WTC11 (cell line): ENCODE measurements at regions not wholly inside any gene's neighbourhood (a gene's known extent, or its start where the extent isn't known, plus 50 kb on each side); places are given as distances from the start of the nearest gene placed in this dataset.

Experiments used
- CREM ChIP-seq: sonication (generic); formaldehyde crosslinking; IDR thresholded peaks from 2 replicates; pipeline ENCODE4 v1.8.1; 2022; ENCODE audit warnings: mild to moderate bottlenecking, missing genetic modification reagents, moderate library complexity
- ETV6 ChIP-seq: sonication (generic); formaldehyde crosslinking; IDR thresholded peaks from 2 replicates; pipeline ENCODE4 v1.8.1; 2022; ENCODE audit warnings: mild to moderate bottlenecking, missing genetic modification reagents
- GRHL2 ChIP-seq: fragments of 250-450 bp; sonication (Bioruptor Pico); IDR thresholded peaks from 2 replicates; pipeline ENCODE4 v1.8.0; 2022; ENCODE audit warnings: mild to moderate bottlenecking, moderate library complexity; ENCODE audit not compliant: insufficient replicate concordance, severe bottlenecking
- NFATC4 ChIP-seq: fragments of 250-450 bp; sonication (Bioruptor Pico); IDR thresholded peaks from 2 replicates; pipeline ENCODE4 v1.9.0; 2021; ENCODE audit warnings: mild to moderate bottlenecking
- SMAD3 ChIP-seq: sonication (generic); formaldehyde crosslinking; IDR thresholded peaks from 2 replicates; pipeline ENCODE4 v1.8.0; 2022; ENCODE audit warnings: missing genetic modification reagents, mild to moderate bottlenecking, borderline replicate concordance
- TEAD4 ChIP-seq: sonication (generic); formaldehyde crosslinking; IDR thresholded peaks from 2 replicates; pipeline ENCODE4 v1.8.0; 2022; ENCODE audit warnings: mild to moderate bottlenecking, missing genetic modification reagents
- TP53 ChIP-seq: sonication (generic); formaldehyde crosslinking; IDR thresholded peaks from 2 replicates; pipeline ENCODE4 v1.8.1; 2023; ENCODE audit warnings: mild to moderate bottlenecking, missing genetic modification reagents
- ZNF317 ChIP-seq: sonication (generic); formaldehyde crosslinking; IDR thresholded peaks from 2 replicates; pipeline ENCODE4 v1.8.1; 2023; ENCODE audit warnings: low read depth, mild to moderate bottlenecking, moderate library complexity, missing genetic modification reagents, borderline replicate concordance
- TF ChIP-seq, protein P1 (sequence below): fragments of 200-600 bp; IDR thresholded peaks from 2 replicates; pipeline ENCODE4 v1.8.0; 2022; ENCODE audit warnings: antibody characterized with exemption
- TF ChIP-seq, protein P2 (sequence below): sonication (generic); formaldehyde crosslinking; IDR thresholded peaks from 2 replicates; pipeline ENCODE4 v1.8.1; 2022; ENCODE audit warnings: low read depth, missing genetic modification reagents, borderline replicate concordance
- TF ChIP-seq, protein P3 (sequence below): sonication (generic); formaldehyde crosslinking; conservative IDR thresholded peaks from 2 replicates; pipeline ENCODE4 v1.8.1; 2023; ENCODE audit warnings: mild to moderate bottlenecking, low read depth, missing genetic modification reagents, moderate library complexity
- TF ChIP-seq, protein P4 (sequence below): sonication (generic); formaldehyde crosslinking; IDR thresholded peaks from 2 replicates; pipeline ENCODE4 v1.8.1; 2023; ENCODE audit warnings: mild to moderate bottlenecking, moderate library complexity, missing genetic modification reagents

DNA sequence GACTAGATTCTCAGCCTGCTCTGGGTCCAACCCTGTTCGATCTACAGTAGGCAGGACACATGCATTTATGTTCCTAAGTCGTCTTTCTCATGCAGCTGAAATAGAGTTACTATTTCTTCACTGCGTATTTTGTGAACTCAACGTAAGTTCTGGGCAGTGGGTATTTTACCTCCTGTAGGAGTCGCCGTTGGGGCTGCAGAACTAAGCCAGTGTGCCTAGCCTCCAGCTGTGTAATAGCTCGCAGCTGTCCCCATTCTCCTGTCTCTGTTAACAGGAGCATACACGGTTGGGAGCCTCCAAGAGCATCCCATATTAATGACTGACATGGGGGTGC, 58.4 kb upstream of the HRH1 start:
- TF ChIP-seq, protein P1, sequence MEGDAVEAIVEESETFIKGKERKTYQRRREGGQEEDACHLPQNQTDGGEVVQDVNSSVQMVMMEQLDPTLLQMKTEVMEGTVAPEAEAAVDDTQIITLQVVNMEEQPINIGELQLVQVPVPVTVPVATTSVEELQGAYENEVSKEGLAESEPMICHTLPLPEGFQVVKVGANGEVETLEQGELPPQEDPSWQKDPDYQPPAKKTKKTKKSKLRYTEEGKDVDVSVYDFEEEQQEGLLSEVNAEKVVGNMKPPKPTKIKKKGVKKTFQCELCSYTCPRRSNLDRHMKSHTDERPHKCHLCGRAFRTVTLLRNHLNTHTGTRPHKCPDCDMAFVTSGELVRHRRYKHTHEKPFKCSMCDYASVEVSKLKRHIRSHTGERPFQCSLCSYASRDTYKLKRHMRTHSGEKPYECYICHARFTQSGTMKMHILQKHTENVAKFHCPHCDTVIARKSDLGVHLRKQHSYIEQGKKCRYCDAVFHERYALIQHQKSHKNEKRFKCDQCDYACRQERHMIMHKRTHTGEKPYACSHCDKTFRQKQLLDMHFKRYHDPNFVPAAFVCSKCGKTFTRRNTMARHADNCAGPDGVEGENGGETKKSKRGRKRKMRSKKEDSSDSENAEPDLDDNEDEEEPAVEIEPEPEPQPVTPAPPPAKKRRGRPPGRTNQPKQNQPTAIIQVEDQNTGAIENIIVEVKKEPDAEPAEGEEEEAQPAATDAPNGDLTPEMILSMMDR: no peak
- TF ChIP-seq CREM (CRISPR knock-in tag) (no peak), GRHL2 (CRISPR knock-in tag) (no peak), TP53 (no peak), NFATC4 (no peak), TEAD4 (CRISPR knock-in tag) (no peak), ETV6 (CRISPR knock-in tag) (no peak), ZNF317 (CRISPR knock-in tag) (no peak), SMAD3 (no peak)
- TF ChIP-seq, protein P2, sequence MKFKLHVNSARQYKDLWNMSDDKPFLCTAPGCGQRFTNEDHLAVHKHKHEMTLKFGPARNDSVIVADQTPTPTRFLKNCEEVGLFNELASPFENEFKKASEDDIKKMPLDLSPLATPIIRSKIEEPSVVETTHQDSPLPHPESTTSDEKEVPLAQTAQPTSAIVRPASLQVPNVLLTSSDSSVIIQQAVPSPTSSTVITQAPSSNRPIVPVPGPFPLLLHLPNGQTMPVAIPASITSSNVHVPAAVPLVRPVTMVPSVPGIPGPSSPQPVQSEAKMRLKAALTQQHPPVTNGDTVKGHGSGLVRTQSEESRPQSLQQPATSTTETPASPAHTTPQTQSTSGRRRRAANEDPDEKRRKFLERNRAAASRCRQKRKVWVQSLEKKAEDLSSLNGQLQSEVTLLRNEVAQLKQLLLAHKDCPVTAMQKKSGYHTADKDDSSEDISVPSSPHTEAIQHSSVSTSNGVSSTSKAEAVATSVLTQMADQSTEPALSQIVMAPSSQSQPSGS (CRISPR knock-in tag): no peak
- TF ChIP-seq, protein P3, sequence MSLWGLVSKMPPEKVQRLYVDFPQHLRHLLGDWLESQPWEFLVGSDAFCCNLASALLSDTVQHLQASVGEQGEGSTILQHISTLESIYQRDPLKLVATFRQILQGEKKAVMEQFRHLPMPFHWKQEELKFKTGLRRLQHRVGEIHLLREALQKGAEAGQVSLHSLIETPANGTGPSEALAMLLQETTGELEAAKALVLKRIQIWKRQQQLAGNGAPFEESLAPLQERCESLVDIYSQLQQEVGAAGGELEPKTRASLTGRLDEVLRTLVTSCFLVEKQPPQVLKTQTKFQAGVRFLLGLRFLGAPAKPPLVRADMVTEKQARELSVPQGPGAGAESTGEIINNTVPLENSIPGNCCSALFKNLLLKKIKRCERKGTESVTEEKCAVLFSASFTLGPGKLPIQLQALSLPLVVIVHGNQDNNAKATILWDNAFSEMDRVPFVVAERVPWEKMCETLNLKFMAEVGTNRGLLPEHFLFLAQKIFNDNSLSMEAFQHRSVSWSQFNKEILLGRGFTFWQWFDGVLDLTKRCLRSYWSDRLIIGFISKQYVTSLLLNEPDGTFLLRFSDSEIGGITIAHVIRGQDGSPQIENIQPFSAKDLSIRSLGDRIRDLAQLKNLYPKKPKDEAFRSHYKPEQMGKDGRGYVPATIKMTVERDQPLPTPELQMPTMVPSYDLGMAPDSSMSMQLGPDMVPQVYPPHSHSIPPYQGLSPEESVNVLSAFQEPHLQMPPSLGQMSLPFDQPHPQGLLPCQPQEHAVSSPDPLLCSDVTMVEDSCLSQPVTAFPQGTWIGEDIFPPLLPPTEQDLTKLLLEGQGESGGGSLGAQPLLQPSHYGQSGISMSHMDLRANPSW (CRISPR knock-in tag): no peak
- TF ChIP-seq, protein P4, sequence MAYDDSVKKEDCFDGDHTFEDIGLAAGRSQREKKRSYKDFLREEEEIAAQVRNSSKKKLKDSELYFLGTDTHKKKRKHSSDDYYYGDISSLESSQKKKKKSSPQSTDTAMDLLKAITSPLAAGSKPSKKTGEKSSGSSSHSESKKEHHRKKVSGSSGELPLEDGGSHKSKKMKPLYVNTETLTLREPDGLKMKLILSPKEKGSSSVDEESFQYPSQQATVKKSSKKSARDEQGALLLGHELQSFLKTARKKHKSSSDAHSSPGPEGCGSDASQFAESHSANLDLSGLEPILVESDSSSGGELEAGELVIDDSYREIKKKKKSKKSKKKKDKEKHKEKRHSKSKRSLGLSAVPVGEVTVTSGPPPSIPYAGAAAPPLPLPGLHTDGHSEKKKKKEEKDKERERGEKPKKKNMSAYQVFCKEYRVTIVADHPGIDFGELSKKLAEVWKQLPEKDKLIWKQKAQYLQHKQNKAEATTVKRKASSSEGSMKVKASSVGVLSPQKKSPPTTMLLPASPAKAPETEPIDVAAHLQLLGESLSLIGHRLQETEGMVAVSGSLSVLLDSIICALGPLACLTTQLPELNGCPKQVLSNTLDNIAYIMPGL (CRISPR knock-in tag): no peak
